Mucosa of gallbladder (tissue), 1 donor: ENCODE measurements at regions not wholly inside any gene's neighbourhood (a gene's known extent, or its start where the extent isn't known, plus 50 kb on each side); places are given as distances from the start of the nearest gene placed in this dataset.
A peak's percentile ranks its signal among the peaks of the same experiment; 100 is the strongest.
"Not testable (repeated sequence)": the region's sequence is repeated elsewhere in the genome, so short reads cannot be mapped to it uniquely, and the experiment has no call there.

Experiments used
- DNase-seq: peaks from one replicate; pipeline ENCODE4 v3.0.0-alpha.2; 2020; ENCODE audit warnings: low spot score
- donor health status: DM: no; HTN: no; CAD: no.

DNA sequence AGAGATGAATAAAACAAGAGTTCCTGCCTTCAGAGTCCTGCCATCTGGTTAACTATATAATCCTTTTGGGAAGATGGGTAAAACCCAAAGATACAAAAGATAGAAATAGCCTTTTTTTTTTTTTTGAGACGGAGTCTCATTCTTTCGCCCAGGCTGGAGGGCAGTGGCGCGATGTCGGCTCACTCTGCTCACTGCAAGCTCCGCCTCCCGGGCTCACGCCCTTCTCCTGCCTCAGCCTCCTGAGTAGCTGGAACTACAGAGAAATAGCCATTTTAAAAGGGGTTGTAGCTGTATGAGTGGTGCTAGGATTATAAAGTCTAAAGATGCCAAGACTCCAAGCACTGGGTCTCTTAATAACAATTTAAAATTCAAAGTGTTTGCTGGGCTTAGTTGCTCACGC lies 97.2 kb downstream of the KDR start:
- DNase-seq, result no peak

DNA sequence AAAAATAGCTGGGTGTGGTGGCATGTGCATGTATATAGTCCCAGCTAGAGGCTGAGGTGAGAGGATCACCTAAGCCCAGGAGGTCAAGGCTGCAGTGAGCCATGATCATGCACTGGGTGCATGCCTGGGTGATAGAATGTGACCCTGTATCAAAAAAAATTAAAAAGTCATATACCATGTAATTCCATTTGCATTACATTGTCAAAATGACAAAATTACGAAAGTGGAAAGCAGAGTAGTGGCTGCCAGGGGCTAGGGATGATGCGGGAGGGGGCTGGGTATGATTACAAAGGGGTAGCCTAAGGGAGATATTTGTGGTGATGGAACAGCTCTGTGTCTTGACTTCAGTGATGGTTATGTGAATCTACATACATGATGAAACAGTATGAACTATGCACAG lies 97.8 kb downstream of the KDR start:
- DNase-seq, result no peak

DNA sequence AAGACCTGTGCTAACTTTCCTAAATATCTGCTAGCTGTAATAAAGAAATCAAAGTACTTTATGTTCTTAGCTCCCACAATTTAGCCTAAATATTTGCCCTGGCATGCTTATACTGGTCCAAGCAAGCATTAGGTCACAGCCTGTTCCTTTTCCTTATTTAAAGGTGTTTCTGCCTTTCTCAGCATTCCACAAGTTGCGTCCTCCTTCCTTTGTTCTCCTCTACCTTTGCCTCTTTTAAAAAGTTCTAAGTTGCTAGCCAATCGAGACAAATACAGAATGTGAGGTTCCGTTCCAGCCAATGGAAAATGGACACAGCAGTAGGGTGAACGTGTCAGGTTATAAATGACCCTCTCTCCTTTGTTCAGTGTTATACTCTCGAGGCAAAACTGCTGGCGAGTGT lies 99.9 kb downstream of the KDR start:
- not testable (repeated sequence) for DNase-seq

DNA sequence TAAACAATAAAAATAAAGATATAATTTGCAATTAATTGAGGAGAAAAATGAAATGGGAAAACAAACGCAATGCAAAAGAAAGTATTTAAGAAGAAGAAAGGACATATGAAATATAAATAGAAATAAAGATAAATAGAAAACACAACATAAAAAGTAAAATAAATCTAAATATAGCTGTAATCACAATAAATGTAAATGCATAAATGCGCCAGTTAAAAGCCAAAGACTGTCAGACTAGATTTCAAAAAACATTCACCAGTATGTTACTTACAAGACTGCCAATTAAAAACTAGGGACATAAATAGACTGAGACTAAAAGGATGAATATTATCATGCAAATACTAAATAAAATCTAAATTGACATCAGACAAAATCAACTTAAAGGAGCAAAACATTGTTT lies 102.4 kb downstream of the KDR start:
- no peak for DNase-seq

DNA sequence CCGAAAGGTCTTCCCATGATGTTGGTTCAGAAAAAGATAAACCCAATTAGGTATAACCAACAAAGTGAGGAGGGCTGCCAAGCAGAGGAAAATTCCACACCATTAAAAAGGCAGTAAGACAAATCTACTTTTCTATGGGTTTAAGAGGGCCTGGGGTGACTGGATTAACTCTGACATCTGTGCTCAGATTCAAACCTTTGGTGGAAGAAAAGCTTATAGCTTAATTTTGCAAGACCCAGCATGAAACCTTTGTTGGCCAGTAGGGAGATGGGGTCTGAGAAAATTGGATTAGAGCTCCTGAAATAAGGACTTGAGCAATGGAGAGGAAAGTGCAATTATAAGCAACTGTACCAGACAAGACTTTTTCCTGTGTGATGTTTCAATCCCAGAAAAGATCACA lies 104.2 kb downstream of the KDR start:
- no peak for DNase-seq

DNA sequence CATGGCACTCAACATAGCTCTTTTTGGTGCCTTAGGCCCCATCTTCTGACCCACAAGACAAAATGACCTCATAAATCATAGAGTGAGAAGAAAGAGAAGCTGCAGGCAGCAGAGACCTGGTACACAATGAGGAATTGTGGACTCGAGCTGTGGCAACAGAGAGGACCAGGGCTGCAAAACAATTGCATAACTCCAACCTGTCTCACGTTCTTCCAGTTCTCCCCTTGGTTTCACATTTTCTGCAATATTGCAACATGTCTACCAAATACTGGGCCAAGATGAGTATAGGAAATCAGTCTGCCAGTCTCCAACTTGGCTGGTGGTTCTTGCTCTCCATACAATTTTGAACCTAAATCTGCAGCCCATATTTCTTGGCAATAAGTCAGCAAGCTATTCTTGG lies 105.3 kb downstream of the KDR start:
- no peak for DNase-seq

DNA sequence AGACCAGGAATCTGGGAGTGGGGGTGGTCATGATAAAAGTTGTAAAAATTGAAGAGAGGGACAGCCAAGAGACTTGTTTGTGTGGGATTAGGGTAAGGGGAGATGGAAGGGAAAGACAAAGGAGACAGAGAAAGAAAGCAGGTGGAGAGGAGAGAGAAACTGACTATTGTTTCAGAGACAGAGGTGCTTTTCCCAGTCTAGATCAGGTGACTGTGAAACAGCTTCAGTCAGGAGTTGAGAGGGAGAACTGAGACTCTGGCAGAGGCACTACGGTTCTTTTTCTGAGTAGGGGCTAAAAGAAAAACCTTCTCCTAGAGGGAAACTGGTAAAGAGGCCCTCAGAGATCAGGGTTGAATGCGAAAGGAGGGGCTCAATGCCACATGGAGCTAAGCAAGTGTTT lies 106.4 kb downstream of the KDR start:
- no peak for DNase-seq

DNA sequence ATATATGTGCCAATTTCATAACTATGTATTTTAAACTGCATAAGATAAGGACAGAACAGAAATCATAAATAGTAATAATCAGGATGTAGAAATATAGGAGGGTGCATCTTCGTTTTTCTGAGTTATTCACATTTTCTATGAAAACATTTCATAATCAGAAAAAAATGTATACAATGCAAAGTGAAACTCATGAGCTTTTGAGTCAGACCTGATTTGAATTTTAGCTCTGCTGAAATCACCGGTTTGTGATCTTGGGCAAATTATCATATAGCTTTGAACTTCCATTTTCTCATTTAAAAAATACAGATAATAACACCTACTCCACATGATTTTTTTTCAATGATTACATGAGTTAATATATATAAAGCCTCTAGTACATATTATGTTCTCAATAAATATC lies 106.9 kb downstream of the KDR start:
- no peak for DNase-seq

DNA sequence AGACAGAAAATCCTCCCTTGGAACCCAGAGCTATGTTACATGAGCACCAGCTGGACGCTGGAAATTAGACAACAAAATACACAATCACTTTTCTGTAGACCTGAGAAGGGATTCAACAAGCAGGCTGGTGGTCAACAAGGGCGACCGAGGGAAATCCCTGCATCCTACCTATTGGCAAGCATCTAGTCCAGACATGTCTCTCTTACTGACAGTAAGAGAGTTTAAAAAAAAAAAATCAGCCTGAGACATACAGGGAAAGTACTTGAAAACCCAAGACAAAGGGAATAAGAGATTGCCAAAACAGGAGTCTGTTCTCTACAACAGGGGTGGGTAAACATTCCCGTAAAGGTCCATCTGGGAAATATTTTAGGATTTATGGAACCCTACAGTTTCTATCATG lies 108.0 kb downstream of the KDR start:
- no peak for DNase-seq

DNA sequence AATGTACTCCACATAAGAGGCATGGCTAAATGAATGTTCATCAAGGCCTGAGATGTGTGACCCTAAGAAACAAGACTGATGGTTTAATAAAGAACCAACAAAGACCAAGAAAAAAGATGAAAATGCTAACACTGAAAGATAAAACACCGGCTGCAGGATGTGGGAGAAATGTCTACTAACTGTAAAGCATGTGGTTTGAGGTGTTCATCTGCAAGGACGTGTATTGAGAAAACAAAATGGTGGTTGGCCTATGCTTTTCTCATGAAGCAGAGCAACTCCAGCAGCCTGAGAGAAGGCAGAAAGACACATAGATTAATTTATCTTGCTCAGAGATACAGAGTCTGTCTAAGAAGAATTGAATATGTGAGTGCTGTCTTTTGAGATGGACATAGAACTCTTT lies 109.3 kb downstream of the KDR start:
- DNase-seq, result no peak

DNA sequence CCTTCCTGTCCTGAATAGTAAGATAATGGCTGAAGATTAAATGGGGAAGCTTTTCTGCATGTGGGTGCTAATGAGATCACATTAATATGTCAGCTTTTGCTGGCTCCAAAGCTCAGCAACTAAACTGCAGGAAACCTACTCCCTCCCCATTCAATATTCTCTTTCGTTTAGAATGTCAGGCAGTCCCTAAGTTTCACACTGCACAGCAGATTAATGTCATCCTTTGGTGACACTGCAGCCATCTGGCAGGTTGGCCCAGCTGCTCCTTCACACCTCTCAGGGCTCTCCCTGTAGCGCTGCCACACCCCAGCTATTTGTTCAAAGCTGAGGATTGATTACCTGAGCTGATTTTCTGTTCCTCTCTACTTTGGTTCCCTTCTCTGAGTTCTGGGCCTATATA lies 110.5 kb downstream of the KDR start:
- no peak for DNase-seq

DNA sequence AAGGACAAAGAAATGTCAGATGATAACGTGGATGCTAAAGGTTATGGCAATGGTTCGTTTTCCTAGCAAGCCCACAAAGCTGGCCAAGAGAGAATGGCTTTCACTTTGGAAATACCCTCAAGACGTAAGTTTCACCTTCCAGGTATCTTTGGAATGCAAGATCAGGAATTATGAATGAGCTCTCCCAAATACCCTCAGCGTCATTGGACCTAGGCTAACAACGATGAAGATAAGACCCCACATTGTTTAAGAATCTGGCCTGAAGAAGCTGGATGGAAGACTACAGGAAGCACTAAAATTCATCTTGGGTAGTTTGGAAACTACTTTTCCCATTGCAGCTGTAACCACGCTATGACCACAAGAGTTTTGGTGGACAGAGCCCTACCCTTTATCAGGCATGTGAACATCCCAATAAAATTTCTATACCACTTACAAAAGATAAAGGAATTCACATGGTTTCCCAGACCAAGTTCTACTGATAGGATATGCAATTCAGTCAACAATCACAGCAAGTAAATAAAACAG lies 111.9 kb downstream of the KDR start:
- DNase-seq, result no peak

DNA sequence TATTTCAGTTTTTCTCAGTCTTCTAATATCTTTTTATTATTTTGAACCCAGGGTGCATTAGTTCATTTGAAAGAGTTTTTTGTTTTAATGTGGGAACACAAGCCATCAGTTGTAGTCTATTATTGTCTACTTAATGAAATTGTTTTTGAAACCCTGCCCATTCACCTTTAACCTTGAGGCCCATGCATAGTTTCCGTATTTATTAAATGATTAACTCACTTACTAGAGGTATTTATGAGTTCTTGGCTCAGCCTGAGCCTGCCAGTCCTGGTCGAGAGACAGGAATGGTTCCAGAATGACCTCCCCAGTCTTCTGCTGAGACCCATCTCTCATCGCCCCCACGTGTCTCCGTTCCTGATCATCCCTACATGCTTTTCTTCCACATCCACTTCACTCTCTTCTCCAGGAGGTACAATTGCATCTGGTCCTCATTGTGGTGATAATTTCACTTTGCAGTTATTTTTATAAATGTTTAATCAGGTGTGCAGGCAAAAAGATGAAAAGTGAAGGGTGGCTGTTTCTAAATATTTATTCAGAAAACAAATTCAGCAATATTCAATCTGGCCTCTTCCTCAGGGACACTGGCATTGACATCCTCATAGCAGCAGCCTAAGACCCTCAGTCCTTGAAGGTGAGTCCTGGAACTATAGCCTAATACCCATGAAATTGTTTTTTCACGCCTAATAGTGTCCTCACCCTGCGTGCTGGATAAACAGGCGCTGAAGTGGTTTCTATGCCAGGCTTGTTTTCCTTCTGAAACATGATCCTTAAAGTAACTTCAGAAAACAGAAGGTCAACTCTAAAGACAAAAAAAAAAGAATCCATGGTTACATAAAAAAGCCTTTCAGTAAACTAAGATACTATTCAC lies 112.8 kb downstream of the KDR start:
- DNase-seq, result peak; percentile 17

DNA sequence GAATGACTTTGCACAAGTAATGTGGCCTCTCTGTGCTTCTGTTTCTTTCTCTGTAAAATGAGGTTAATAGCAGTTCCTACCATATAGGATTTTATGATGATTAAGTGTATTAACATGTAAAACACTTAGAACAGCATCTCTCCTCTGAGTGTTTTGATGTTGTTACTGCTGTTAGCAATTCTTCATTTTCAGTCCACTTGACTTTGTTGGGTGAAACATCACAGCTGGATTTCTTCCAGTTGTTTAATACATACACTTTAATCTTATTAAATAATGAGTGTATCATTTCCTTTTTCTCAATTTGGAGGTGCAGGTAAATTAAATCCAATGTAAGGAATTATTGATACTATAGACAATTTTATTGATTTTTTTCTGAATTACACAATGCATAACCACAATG lies 113.6 kb downstream of the KDR start:
- no peak for DNase-seq

DNA sequence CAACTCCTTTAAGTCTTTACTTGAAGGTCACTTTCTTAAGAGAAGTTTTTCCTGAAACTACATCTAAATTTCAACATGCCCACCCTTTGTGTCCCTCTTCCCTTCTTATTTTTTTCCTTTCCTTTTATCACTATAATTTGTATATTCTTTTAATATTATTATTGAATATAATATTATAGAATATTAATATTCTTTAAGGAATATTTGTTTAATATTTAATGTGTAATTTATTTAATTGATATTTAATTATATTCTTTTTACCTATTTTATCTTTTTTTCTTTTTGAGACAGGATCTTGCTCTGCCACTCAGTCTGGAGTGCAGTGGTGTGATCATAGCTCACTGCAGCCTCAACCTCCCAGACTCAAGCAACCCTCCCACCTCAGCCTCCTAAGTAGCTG lies 114.8 kb downstream of the KDR start:
- DNase-seq, result no peak

DNA sequence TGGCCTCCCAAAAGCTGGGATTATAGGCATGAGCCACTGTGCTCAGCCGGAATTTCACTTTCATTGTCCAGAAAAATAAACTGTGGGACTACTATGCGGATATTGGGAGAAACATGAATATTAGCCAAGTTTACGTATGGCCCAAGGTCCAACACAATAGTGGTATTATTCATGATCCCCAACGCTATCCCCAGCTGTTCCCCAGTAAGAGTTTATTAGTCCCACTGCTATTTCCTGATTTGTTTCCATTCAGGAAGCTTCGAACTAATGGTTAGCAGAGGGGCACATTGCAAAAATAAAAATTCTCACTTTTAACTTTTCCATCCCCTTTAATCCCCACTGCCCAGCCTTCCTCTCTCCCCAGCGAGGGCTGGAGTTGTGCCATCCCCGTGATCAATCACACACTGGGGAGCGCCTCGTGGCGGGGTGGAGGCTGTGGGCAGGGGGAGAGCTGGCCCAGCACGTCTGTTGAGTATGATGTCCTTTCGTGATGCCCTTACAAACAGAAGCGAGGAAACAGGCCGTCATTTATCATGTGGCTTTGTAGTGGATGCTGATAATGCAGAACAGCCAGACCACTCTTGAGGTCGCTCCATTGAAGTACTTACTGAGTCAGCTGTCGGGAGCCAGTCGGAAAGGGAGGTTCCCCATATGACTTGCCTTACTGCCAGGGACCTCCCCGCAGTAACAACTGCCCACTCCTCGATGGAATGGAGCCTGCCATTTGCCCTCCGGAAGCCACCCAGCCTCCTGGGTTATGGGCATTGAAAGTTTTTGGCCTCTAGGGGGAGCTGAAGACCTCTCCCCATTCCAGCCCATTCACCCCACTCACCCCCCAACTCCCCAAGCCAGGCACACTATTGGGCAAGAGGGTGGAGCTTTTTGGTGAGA lies 117.0 kb downstream of the KDR start:
- no peak for DNase-seq

DNA sequence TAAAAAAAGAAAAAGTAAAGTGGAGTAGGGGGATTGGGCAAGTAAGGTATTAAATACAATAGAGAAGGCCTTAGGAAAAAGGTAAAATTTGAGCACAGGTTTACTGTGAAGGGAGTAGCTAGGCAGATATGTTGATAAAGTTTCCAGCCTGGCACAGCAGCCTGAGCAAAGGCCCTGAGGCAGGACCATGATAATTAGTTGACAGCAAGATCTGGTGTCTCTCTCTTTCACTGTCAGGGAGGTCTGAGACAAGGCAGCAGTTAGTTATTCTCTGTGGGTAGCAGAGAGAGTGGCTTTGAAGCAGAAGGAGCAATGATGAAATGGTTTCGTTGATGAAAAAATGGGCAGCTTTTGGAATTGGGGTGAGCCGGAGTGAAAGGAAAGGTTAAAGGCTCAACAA lies 119.5 kb downstream of the KDR start:
- DNase-seq, result no peak

DNA sequence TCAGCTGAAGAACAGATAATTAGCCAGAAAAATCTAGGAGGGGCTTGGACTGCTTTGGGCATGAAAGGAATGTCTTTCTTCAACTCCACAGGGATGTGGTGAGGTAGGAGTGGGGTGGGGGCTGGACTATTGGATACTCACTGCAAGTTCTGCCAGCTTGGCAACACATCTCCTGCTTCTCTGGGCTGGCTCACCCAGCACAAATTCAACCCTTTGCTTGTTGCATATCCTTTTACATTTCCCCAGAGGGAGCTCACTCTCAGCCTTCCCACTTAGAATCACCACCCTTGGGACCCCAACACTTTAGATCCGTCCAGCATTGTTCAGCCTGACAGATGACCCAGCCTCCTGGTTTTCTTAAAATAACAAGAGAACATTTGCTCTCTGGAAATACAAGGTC lies 120.6 kb downstream of the KDR start:
- no peak for DNase-seq

DNA sequence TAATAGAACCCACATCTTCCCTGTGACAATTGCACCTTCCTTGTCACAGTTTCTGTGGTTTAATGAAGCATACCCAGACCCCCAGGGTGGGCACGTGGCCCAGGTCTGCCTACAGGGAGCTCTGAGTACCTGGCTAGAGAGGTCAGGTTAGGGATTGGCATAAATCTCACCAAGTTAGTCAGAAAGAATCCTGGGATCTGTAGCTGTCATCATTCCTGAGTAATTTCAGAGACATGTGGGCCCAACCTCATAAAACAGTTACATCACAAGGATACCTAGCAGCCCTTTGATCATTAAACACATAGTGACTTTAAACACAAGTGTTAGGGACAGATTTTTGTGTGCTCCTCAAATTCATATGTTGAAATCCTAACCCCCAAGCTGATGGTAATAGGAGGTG lies 123.0 kb downstream of the KDR start:
- DNase-seq, result no peak

DNA sequence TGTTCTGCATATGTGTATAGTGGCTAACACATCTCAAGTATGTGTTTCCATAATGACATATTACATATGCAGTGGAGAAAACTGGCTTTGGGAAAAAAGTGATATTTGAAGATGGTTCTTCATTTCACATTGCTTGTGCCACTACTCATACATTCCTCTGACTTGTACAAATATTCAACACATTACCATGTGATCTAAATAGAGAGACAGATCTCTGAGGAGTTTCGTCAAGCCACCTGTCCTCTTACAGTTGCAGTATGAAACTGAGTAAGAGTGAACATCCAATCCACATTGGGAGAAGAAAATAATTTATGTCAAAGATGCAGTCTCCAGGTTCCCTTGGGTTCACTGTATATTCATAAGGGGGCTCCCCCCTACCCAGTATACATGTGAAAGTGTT lies 123.9 kb downstream of the KDR start:
- DNase-seq, result no peak

DNA sequence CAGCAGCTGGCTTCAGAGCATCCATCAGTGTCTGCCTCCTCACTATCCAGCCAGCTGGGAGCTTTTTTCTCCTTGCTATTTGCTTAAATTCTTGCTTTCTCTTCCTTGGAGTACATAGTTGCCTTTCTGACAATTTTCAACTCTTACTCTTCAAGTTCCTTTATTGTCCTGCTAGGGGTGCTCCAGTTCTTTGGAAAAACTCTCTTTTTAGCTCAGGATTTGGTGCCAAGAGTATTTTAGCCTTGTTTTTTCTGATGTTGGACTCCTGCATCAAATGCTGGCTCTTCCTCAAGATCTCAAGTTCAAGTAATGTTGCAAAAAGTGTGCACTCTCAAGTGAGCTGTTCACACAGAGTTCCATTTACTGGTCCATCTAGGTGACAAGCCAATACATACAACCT lies 126.4 kb downstream of the KDR start:
- DNase-seq, result no peak

DNA sequence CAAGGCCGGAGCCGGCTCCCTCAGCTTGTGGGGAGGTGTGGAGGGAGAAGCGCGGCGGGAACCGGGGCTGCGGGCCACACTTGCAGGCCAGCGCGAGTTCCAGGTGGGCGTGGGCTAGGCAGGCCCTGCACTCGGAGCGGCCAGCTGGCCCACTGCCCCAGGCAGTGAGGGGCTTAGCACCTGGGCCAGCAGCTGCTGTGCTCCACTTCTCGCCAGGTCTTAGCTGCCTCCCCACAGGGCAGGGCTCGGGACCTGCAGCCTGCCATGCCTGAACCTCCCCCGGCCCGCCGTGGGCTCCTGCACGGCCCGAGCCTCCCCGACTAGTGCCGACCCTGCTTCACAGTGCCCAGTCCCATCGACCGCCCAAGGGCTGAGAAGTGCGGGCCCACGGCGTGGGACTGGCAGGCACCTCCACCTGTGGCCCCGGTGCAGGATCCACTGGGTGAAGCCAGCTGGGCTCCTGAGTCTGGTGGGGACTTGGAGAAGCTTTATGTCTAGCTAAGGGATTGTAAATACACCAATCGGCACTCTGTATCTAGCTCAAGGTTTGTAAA lies 131.8 kb downstream of the KDR start:
- DNase-seq, result not testable (repeated sequence)

DNA sequence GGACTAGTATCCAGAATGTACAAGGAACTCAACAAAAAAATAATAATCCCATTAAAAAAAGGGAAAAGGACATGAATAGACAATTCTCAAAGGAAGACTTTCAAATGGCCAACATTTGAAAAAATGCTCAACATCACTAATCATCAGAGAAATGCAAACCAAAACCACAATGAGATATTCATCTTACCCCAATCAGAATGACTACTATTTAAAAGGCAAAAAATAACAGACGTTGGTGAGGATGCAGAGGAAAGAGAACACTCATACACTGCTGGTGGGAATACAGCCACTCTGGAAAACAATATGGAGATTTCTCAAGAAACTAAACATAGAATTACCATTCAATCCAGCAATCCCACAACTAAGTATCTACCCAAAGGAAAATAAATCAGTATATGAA lies 133.1 kb downstream of the KDR start:
- DNase-seq, result no peak
